HG03342 (cell line): ENCODE measurements at regions not wholly inside any gene's neighbourhood (a gene's known extent, or its start where the extent isn't known, plus 50 kb on each side); places are given as distances from the start of the nearest gene placed in this dataset.

Source experiments
- ATAC-seq: cut with Tn5 transposase; IDR thresholded peaks from one replicate; pipeline ENCODE4 v1.9.1; 2021; ENCODE audit warnings: mild to moderate bottlenecking, moderate library complexity; ENCODE audit not compliant: unreplicated experiment

GRCh38 chr4:45119376-45119775, 393.0 kb upstream of the GNPDA2 start:
- no peak for ATAC-seq

- no peak for ATAC-seq
These were observed 376.4 kb upstream of the GNPDA2 start for GRCh38 chr4:45102716-45103115.

GRCh38 chr4:45100956-45101818, 374.8 kb upstream of the GNPDA2 start:
- ATAC-seq: no peak

GRCh38 chr4:45099471-45099870, 373.1 kb upstream of the GNPDA2 start:
- no peak for ATAC-seq

- ATAC-seq: no peak
These were observed 368.3 kb upstream of the GNPDA2 start for GRCh38 chr4:45094684-45095083.

- no peak for ATAC-seq
These were observed 355.7 kb upstream of the GNPDA2 start for GRCh38 chr4:45082101-45082500.

GRCh38 chr4:45079616-45080015, 353.3 kb upstream of the GNPDA2 start:
- ATAC-seq: no peak

GRCh38 chr4:45078201-45078600, 351.8 kb upstream of the GNPDA2 start:
- ATAC-seq: no peak

- no peak for ATAC-seq
These were observed 346.6 kb upstream of the GNPDA2 start for GRCh38 chr4:45072981-45073380.

GRCh38 chr4:45064741-45065140, 338.4 kb upstream of the GNPDA2 start:
- ATAC-seq: no peak

GRCh38 chr4:45063696-45064095, 337.3 kb upstream of the GNPDA2 start:
- ATAC-seq: no peak

GRCh38 chr4:45062935-45063545, 336.7 kb upstream of the GNPDA2 start:
- ATAC-seq: no peak

GRCh38 chr4:45043911-45044310, 317.6 kb upstream of the GNPDA2 start:
- ATAC-seq: no peak

- ATAC-seq: no peak
These were observed 310.3 kb upstream of the GNPDA2 start for GRCh38 chr4:45036677-45037076.

GRCh38 chr4:45033676-45034419, 307.5 kb upstream of the GNPDA2 start:
- ATAC-seq: no peak

- ATAC-seq: no peak
These were observed 303.7 kb upstream of the GNPDA2 start for GRCh38 chr4:45030059-45030458.

GRCh38 chr4:45007508-45007907, 281.2 kb upstream of the GNPDA2 start:
- ATAC-seq: no peak

GRCh38 chr4:45006078-45006477, 279.7 kb upstream of the GNPDA2 start:
- no peak for ATAC-seq

- no peak for ATAC-seq
These were observed 278.6 kb upstream of the GNPDA2 start for GRCh38 chr4:45004847-45005565.

- no peak for ATAC-seq
These were observed 278.0 kb upstream of the GNPDA2 start for GRCh38 chr4:45004326-45004725.

GRCh38 chr4:44996276-44996845, 270.0 kb upstream of the GNPDA2 start:
- ATAC-seq: no peak
